ENCODE measurements at regions not wholly inside any gene's neighbourhood (a gene's known extent, or its start where the extent isn't known, plus 50 kb on each side); places are given as distances from the start of the nearest gene placed in this dataset.

DNA sequence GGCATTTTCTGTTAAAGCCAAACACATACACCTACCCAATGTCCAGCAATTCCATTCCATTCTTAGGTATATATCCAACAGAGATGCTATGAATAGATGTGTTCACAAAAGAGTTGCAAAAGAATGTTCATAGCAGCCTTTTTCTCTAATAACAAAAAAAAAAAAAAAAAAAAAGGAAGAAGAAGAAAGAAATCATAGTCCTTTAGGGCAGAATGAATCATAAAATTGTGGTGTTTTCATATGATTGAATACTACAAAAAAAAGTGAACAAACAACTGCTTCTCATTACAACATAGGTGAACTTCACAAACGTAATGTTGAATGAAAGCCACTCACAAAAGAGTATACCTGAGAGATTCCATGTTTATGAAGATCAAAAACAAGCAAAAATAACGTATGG, 66.8 kb upstream of the GRK3 start:
- Histone ChIP-seq H4K5ac (ENCODE audit: insufficient read length, low read depth, low read length) (no peak overlapping the region), H2BK12ac (ENCODE audit: low read depth, low read length) (no peak overlapping the region), H2BK5ac (ENCODE audit: low read depth, low read length) (no peak overlapping the region), H3K18ac (ENCODE audit: extremely low read depth, low read length) (no peak overlapping the region), H3K79me1 (ENCODE audit: low read depth, low read length) (no peaks in the 10 kb centered on the region), H3K23ac (ENCODE audit: insufficient read length) (no peak overlapping the region), H3K4me2 (ENCODE audit: insufficient read depth in 1 of 2, low read depth in 2 of 2, low read length in 2 of 2) (no peak overlapping the region), H3K79me2 (ENCODE audit: control insufficient read depth in 1 of 2, insufficient read depth in 2 of 2, low read length in 2 of 2) (no peaks in the 10 kb centered on the region), H3K36me3 (ENCODE audit: control insufficient read depth in 2 of 4, insufficient read depth in 4 of 4, low read length in 3 of 4) (no peaks in the 10 kb centered on the region), H4K8ac (ENCODE audit: extremely low read depth, insufficient read depth, low read length) (no peak overlapping the region), H4K20me1 (replicated peaks in 1 of 2; ENCODE audit: control insufficient read depth in 1 of 2, insufficient read depth in 2 of 2, low read length in 2 of 2) (no peaks in the 10 kb centered on the region), H3K27me3 (replicated peaks in 1 of 4; ENCODE audit: control insufficient read depth in 3 of 4, extremely low read depth in 1 of 4, insufficient read depth in 3 of 4, low read length in 3 of 4) (no peaks in the 10 kb centered on the region), H2BK20ac (ENCODE audit: low read length) (no peak overlapping the region), H2AK5ac (ENCODE audit: low read depth, low read length) (no peak overlapping the region), H2BK120ac (replicated peaks; ENCODE audit: low read depth, low read length) (no peak overlapping the region), H3K4ac (replicated peaks; ENCODE audit: insufficient read length, low read depth, low read length) (no peak overlapping the region), H3K56ac (replicated peaks; ENCODE audit: insufficient read length, low read depth, low read length) (no peak overlapping the region), H3K23me2 (ENCODE audit: low read depth, low read length) (no peaks in the 10 kb centered on the region), H3K4me1 (replicated peaks in 1 of 4; ENCODE audit: control insufficient read depth in 3 of 4, insufficient read depth in 4 of 4, low read length in 3 of 4) (no peaks in the 10 kb centered on the region; a peak in 1 of 7 replicates), H3K9me3 (ENCODE audit: insufficient read depth in 2 of 2, low read depth in 1 of 2, low read length in 1 of 2) (no peaks in the 10 kb centered on the region), H2AFZ (ENCODE audit: low read length) (no peak overlapping the region), H3K27ac (ENCODE audit: low read depth, low read length) (no peak overlapping the region), H3K4me3 (ENCODE audit: extremely low read depth in 1 of 4, insufficient read depth in 2 of 4, low read depth in 3 of 4, low read length in 4 of 4) (no peak overlapping the region), H4K91ac (replicated peaks; ENCODE audit: insufficient read length, low read length) (no peak overlapping the region), H3K14ac (ENCODE audit: insufficient read length) (no peak overlapping the region), H2BK15ac (ENCODE audit: low read length) (no peak overlapping the region), H3K9ac (replicated peaks in 1 of 4; ENCODE audit: extremely low read depth in 1 of 4, low read depth in 3 of 4, low read length in 3 of 4) (no peak overlapping the region)
- no peak for TF ChIP-seq GTF2F1 (IDR thresholded peaks at IDR 0.05; ENCODE audit: borderline replicate concordance, low read depth, low read length)
- TF ChIP-seq RXRA (IDR thresholded peaks at IDR 0.05; ENCODE audit: insufficient read depth, low read depth, low read length), result no peak
- no peak for TF ChIP-seq JUN (IDR thresholded peaks at IDR 0.05; ENCODE audit: low read depth, low read length)
- no peak for TF ChIP-seq POLR2AphosphoS5 (IDR thresholded peaks at IDR 0.05; ENCODE audit: low read depth, low read length)
- ChIA-PET CTCF (ENCODE audit: partially characterized antibody) (no interaction called here), POLR2A (ENCODE audit: partially characterized antibody) (no interaction called here)
- 83% methylated on average over 2 of the region's 2 CpGs; no CpG with 5 or more reads in 1 of the 2 experiments for WGBS, 2 experiments (ENCODE audit: extremely low coverage in 1 of 2, insufficient coverage in 1 of 2, insufficient read length in 1 of 2, insufficient replicate concordance in 2 of 2, low coverage in 1 of 2, low lambda C conversion rate in 2 of 2, missing lambda C conversion rate in 1 of 2)
- DNase-seq (ENCODE audit: low read depth in 1 of 2, low spot score in 2 of 2) (no peak), FAIRE-seq (no peak)

All from H1 (cell line).